PC-9 (cell line): ENCODE measurements at regions not wholly inside any gene's neighbourhood (a gene's known extent, or its start where the extent isn't known, plus 50 kb on each side); places are given as distances from the start of the nearest gene placed in this dataset.

Experiments used
- BruUV-seq: library from RNA; stranded (reverse); fragments of 400-500 nt; replicated peaks from 2 replicates; lab custom pipeline; 2021; lab: Mats Ljungman, UMichigan
- CTCF ChIA-PET: fragments of 300-600 bp; sonication (Branson Sonifier 250); formaldehyde crosslinking; loops from one replicate; lab custom pipeline; 2022; ENCODE audit warnings: antibody characterized with exemption; lab: Charles Lee
- POLR2A ChIA-PET: fragments of 300-600 bp; sonication (Branson Sonifier 250); formaldehyde crosslinking; loops from one replicate; lab custom pipeline; 2022; ENCODE audit warnings: antibody characterized with exemption; ENCODE audit not compliant: unreplicated experiment; lab: Charles Lee
- DNase-seq, 2 experiments: peaks; one replicate each; pipeline versions ENCODE4 v3.0.0 to v3.0.0-alpha.2; 2015 to 2022; ENCODE audit warnings: mixed read lengths in 1 of 2
- H2AFZ ChIP-seq: fragments of 200-600 bp; sonication (generic); 2 replicates; pipeline ENCODE4 v1.8.1; 2017; ENCODE audit warnings: antibody characterized with exemption
- H3F3A ChIP-seq: fragments of 200-600 bp; sonication (generic); 2 replicates; pipeline ENCODE4 v1.8.1; 2017; ENCODE audit warnings: antibody characterized with exemption, mild to moderate bottlenecking, low read depth; ENCODE audit not compliant: insufficient read depth
- H3K27ac ChIP-seq: fragments of 200-600 bp; sonication (generic); 2 replicates; pipeline ENCODE4 v1.6.1; 2016; ENCODE audit warnings: mixed run types
- H3K27me3 ChIP-seq: fragments of 200-600 bp; sonication (generic); 2 replicates; pipeline ENCODE4 v1.6.1; 2016; ENCODE audit warnings: low read depth, mixed run types; ENCODE audit not compliant: insufficient read depth
- H3K36me3 ChIP-seq: fragments of 200-600 bp; sonication (generic); 2 replicates; pipeline ENCODE4 v1.6.1; 2016; ENCODE audit warnings: low read depth, mixed run types
- H3K4me1 ChIP-seq: fragments of 200-600 bp; sonication (generic); replicated peaks from 2 replicates; pipeline ENCODE4 v1.6.1; 2016; ENCODE audit warnings: mixed run types; ENCODE audit not compliant: insufficient read depth
- H3K4me2 ChIP-seq: fragments of 200-600 bp; sonication (generic); 2 replicates; pipeline ENCODE4 v1.6.1; 2017; ENCODE audit warnings: mixed run types
- H3K4me3 ChIP-seq: fragments of 200-600 bp; sonication (generic); 2 replicates; pipeline ENCODE4 v1.6.1; 2016; ENCODE audit warnings: mixed run types
- H3K79me2 ChIP-seq: fragments of 200-600 bp; sonication (generic); 2 replicates; pipeline ENCODE4 v1.6.1; 2017; ENCODE audit warnings: low read depth, mixed run types
- H3K9me2 ChIP-seq: fragments of 200-600 bp; sonication (generic); 2 replicates; pipeline ENCODE4 v1.8.1; 2017; ENCODE audit warnings: mild to moderate bottlenecking; ENCODE audit not compliant: insufficient read depth
- H3K9me3 ChIP-seq: fragments of 200-600 bp; sonication (generic); 2 replicates; pipeline ENCODE4 v1.8.1; 2016; ENCODE audit warnings: low read depth; ENCODE audit not compliant: insufficient read depth
- H4K20me1 ChIP-seq: fragments of 200-600 bp; sonication (generic); 2 replicates; pipeline ENCODE4 v1.8.1; 2017; ENCODE audit not compliant: insufficient read depth
- CTCF ChIP-seq: fragments of 200-600 bp; sonication (generic); conservative IDR thresholded peaks from 2 replicates; pipeline ENCODE4 v1.6.1; 2017; ENCODE audit warnings: mixed run types, antibody characterized with exemption, mild to moderate bottlenecking, moderate library complexity
- EZH2 ChIP-seq: fragments of 200-600 bp; sonication (generic); IDR thresholded peaks from 2 replicates; pipeline ENCODE4 v1.8.0; 2017; ENCODE audit warnings: antibody characterized with exemption, low read depth
- intact Hi-C: fragments of 100-400 bp; cut with micrococcal nuclease; formaldehyde crosslinking; loops from one replicate; pipeline ENCODE4 v1.10.0; 2022; ENCODE audit not compliant: unreplicated experiment

- H3K4me3 ChIP-seq, result no peak overlapping the region
- TF ChIP-seq EZH2, result no peak
- no peak for TF ChIP-seq CTCF
- DNase-seq, result no peak
- H2AFZ ChIP-seq, result no peak overlapping the region
- no peak overlapping the region for H3K27ac ChIP-seq
- intact Hi-C loops, result no loop called here
- H3K36me3 ChIP-seq, result no peaks in the 10 kb centered on the region
- H3K79me2 ChIP-seq, result no peaks in the 10 kb centered on the region
- no peak overlapping the region for H3K4me2 ChIP-seq
- BruUV-seq, result no TSS peak
- H3K9me2 ChIP-seq, result no peaks in the 10 kb centered on the region
- H3K4me1 ChIP-seq, result no peaks in the 10 kb centered on the region
- ChIA-PET CTCF (no interaction called here), POLR2A (no interaction called here)
- no peaks in the 10 kb centered on the region for H3F3A ChIP-seq
- H4K20me1 ChIP-seq, result no peaks in the 10 kb centered on the region
- H3K9me3 ChIP-seq, result no peaks in the 10 kb centered on the region
- H3K27me3 ChIP-seq, result peaks cover 18% of the 10 kb centered on the region; the same call in 1 of the 2 replicates
Observed at GRCh38 chr1:29462096-29462495, 225.8 kb downstream of the PTPRU start.

- TF ChIP-seq CTCF, result no peak
- no peak for TF ChIP-seq EZH2
- Histone ChIP-seq H3K9me3 (no peaks in the 10 kb centered on the region), H4K20me1 (no peaks in the 10 kb centered on the region), H2AFZ (no peak overlapping the region), H3K27me3 (peaks cover 18% of the 10 kb centered on the region; the same call in 1 of the 2 replicates), H3K4me2 (no peak overlapping the region), H3K9me2 (no peaks in the 10 kb centered on the region), H3K4me1 (no peaks in the 10 kb centered on the region), H3K4me3 (no peak overlapping the region), H3K27ac (no peak overlapping the region), H3F3A (no peaks in the 10 kb centered on the region), H3K36me3 (no peaks in the 10 kb centered on the region), H3K79me2 (no peaks in the 10 kb centered on the region)
- no TSS peak for BruUV-seq
- POLR2A ChIA-PET, result no interaction called here
- no peak for DNase-seq
- intact Hi-C loops, result no loop called here
- CTCF ChIA-PET, result no interaction called here
Observed at GRCh38 chr1:29461115-29461739, 224.9 kb downstream of the PTPRU start.

GRCh38 chr1:29460694-29461093 is 224.4 kb downstream of the PTPRU start:
- H3K27ac ChIP-seq, result no peak overlapping the region
- H4K20me1 ChIP-seq, result no peaks in the 10 kb centered on the region
- no peaks in the 10 kb centered on the region for H3K9me3 ChIP-seq
- H3F3A ChIP-seq, result no peaks in the 10 kb centered on the region
- ChIA-PET CTCF (no interaction called here), POLR2A (no interaction called here)
- intact Hi-C loops, result no loop called here
- H3K4me1 ChIP-seq, result no peaks in the 10 kb centered on the region
- H3K27me3 ChIP-seq, result peaks cover 18% of the 10 kb centered on the region; the same call in 1 of the 2 replicates
- no peaks in the 10 kb centered on the region for H3K79me2 ChIP-seq
- TF ChIP-seq CTCF (no peak), EZH2 (no peak)
- H3K4me3 ChIP-seq, result no peak overlapping the region
- no peak overlapping the region for H2AFZ ChIP-seq
- BruUV-seq, result no TSS peak
- no peak for DNase-seq
- H3K4me2 ChIP-seq, result no peak overlapping the region
- no peaks in the 10 kb centered on the region for H3K9me2 ChIP-seq
- no peaks in the 10 kb centered on the region for H3K36me3 ChIP-seq
